Suprapubic skin (tissue), 4 donors: ENCODE measurements at regions not wholly inside any gene's neighbourhood (a gene's known extent, or its start where the extent isn't known, plus 50 kb on each side); places are given as distances from the start of the nearest gene placed in this dataset.

ENCODE experiments used
- DNase-seq, 2 donors: peaks; one replicate each; pipeline ENCODE4 v3.0.0-alpha.2; 2019; ENCODE audit warnings: low spot score in 2 of 2
- H3K27ac ChIP-seq: fragments of 200-600 bp; sonication (generic); one replicate; pipeline ENCODE4 v1.5.1; 2019
- H3K27me3 ChIP-seq: fragments of 200-600 bp; sonication (generic); one replicate; pipeline ENCODE4 v1.5.1; 2019
- H3K36me3 ChIP-seq: fragments of 200-600 bp; sonication (generic); one replicate; pipeline ENCODE4 v1.5.1; 2019
- H3K4me1 ChIP-seq: fragments of 200-600 bp; sonication (generic); one replicate; pipeline ENCODE4 v1.5.1; 2019
- H3K4me3 ChIP-seq: fragments of 200-600 bp; sonication (generic); one replicate; pipeline ENCODE4 v1.5.1; 2019; ENCODE audit warnings: mild to moderate bottlenecking
- H3K9me3 ChIP-seq: fragments of 200-600 bp; sonication (generic); one replicate; pipeline ENCODE4 v1.5.1; 2019
- EP300 ChIP-seq: sonication (generic); formaldehyde crosslinking; IDR thresholded peaks from one replicate; pipeline ENCODE4 v1.6.1; 2017; ENCODE audit warnings: antibody characterized with exemption
- POLR2A ChIP-seq, 2 donors: fragments of 450-650 bp; IDR thresholded peaks; one replicate each; pipeline ENCODE4 v1.6.1; 2017; ENCODE audit warnings: antibody characterized with exemption in 2 of 2, mild to moderate bottlenecking in 2 of 2, moderate library complexity in 2 of 2
- POLR2AphosphoS5 ChIP-seq, 3 donors: sonication (generic); formaldehyde crosslinking; IDR thresholded peaks; one replicate each; pipeline ENCODE4 v1.6.1; 2017; ENCODE audit warnings: antibody characterized with exemption in 3 of 3
- WGBS: methylation state at CpG from one replicate; pipeline ENCODE4 v1.1.5; 2018; 5-methylcytosine and 5-hydroxymethylcytosine counted together
- TF ChIP-seq, protein P1 (sequence below), 2 donors: fragments of 200-600 bp in 1 of 2; fragments of 450-650 bp in 1 of 2; sonication (generic) in 1 of 2; IDR thresholded peaks; one replicate each; pipeline ENCODE4 v1.5.1; 2016 to 2019; ENCODE audit warnings: antibody characterized with exemption in 2 of 2, mild to moderate bottlenecking in 1 of 2, moderate library complexity in 1 of 2

DNA sequence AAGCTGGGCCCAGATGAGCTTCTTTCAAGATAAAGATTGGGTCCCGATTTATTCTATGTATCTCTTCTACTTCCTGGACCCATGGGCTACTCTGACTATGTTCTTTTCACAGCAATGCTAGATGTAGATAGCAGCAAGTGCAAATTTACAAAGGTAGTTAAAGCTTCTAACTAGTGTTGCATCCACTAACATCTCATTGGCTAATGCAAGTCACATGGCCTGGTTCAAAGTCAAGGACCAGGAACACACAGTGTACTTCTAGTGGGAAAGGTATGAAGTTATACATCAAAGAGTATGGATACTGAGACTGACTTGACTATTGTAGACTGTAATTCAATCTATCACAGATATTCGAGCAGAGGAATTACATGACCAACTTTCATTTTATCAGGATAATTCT is 588.8 kb downstream of the PLA2G4A start:
- WGBS = 94% methylated on average over 2 of the region's 2 CpGs
- Histone ChIP-seq H3K4me1 (no peaks in the 10 kb centered on the region), H3K9me3 (no peaks in the 10 kb centered on the region), H3K4me3 (no peak overlapping the region), H3K36me3 (no peaks in the 10 kb centered on the region), H3K27me3 (no peaks in the 10 kb centered on the region), H3K27ac (no peak overlapping the region)
- no peak for TF ChIP-seq POLR2AphosphoS5 (IDR thresholded peaks at IDR 0.05)
- TF ChIP-seq, protein P1, sequence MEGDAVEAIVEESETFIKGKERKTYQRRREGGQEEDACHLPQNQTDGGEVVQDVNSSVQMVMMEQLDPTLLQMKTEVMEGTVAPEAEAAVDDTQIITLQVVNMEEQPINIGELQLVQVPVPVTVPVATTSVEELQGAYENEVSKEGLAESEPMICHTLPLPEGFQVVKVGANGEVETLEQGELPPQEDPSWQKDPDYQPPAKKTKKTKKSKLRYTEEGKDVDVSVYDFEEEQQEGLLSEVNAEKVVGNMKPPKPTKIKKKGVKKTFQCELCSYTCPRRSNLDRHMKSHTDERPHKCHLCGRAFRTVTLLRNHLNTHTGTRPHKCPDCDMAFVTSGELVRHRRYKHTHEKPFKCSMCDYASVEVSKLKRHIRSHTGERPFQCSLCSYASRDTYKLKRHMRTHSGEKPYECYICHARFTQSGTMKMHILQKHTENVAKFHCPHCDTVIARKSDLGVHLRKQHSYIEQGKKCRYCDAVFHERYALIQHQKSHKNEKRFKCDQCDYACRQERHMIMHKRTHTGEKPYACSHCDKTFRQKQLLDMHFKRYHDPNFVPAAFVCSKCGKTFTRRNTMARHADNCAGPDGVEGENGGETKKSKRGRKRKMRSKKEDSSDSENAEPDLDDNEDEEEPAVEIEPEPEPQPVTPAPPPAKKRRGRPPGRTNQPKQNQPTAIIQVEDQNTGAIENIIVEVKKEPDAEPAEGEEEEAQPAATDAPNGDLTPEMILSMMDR (IDR thresholded peaks at IDR 0.05) = no peak
- TF ChIP-seq POLR2A (IDR thresholded peaks at IDR 0.05) = no peak
- no peak for TF ChIP-seq EP300
- DNase-seq = no peak

DNA sequence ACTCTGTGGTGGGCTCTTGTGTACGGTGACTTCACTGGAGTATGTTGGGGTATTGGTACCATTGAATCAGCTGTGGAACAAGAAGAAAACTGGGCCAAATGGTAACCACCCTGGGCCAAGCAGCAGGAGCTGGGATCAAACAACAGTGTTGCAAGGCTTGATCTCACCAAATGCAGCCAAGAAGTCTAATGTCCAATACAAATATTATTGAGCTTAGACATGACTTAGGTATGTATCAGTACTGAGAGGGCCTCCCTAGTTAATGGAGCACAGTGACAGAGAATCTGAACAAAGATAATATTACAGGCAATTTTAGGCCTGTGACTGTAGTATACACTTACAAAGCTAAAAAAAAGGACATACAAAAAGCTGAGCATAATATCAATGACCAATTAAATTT is 604.8 kb downstream of the PLA2G4A start:
- H3K4me1 ChIP-seq = no peaks in the 10 kb centered on the region
- no peaks in the 10 kb centered on the region for H3K36me3 ChIP-seq
- no peak overlapping the region for H3K27ac ChIP-seq
- no peaks in the 10 kb centered on the region for H3K27me3 ChIP-seq
- H3K4me3 ChIP-seq = no peak overlapping the region
- H3K9me3 ChIP-seq = no peaks in the 10 kb centered on the region
- DNase-seq = no peak
- TF ChIP-seq EP300 = no peak
- no peak for TF ChIP-seq POLR2A (IDR thresholded peaks at IDR 0.05)
- TF ChIP-seq, protein P1 (IDR thresholded peaks at IDR 0.05) = no peak
- TF ChIP-seq POLR2AphosphoS5 (IDR thresholded peaks at IDR 0.05) = no peak
- WGBS = 100% methylated on average over 1 of the region's 1 CpG

DNA sequence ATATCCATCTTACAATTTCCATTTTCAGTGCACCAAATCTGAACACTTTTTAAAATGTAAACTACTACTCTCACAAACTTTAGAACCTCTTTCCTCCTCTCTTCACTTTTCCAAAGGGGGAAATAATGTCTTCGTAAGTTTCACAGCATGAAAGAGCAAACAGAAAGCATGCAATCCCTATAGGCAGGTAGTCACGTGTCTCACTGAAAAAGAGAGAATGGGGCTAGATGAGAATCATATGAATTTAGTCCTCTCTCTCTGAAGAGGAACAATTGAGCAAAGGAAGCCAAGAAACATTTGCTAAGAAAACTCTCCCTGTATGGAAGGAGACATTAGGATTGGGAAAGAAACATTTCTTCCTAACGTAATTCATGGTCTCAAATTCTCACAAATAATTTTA is 613.9 kb downstream of the PLA2G4A start:
- Histone ChIP-seq H3K4me1 (no peaks in the 10 kb centered on the region), H3K27me3 (no peaks in the 10 kb centered on the region), H3K27ac (no peak overlapping the region), H3K9me3 (no peaks in the 10 kb centered on the region), H3K4me3 (no peak overlapping the region), H3K36me3 (no peaks in the 10 kb centered on the region)
- TF ChIP-seq POLR2AphosphoS5 (IDR thresholded peaks at IDR 0.05) (no peak), POLR2A (IDR thresholded peaks at IDR 0.05) (no peak), EP300 (no peak)
- TF ChIP-seq, protein P1 (IDR thresholded peaks at IDR 0.05) = no peak
- no peak for DNase-seq
- 63% methylated on average over 3 of the region's 3 CpGs for whole genome bisulfite sequencing

DNA sequence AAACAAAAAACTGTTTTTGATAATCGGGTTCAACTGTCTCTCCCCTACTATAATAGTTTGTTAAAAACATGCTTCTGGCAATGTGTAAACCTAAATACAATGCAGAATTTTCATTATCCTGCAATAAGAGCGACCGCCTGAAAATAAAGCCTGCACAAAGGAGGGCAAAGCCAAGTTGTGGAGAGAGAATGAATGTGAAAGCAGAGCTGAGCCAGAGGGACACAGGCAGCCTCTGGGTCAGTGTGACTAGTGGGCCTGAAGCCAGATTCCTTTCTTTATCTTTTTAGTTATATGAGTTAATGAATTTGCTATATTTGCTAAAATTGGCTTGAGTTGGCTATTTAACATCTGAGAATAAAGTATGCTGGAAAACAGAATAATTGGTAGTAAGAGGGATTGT is 615.2 kb downstream of the PLA2G4A start:
- no peak for DNase-seq
- no peaks in the 10 kb centered on the region for H3K27me3 ChIP-seq
- H3K27ac ChIP-seq = no peak overlapping the region
- 69% methylated on average over 3 of the region's 3 CpGs for WGBS
- no peak for TF ChIP-seq POLR2AphosphoS5 (IDR thresholded peaks at IDR 0.05)
- TF ChIP-seq POLR2A (IDR thresholded peaks at IDR 0.05) = no peak
- TF ChIP-seq, protein P1 (IDR thresholded peaks at IDR 0.05) = no peak
- no peak for TF ChIP-seq EP300
- no peak overlapping the region for H3K4me3 ChIP-seq
- H3K9me3 ChIP-seq = no peaks in the 10 kb centered on the region
- no peaks in the 10 kb centered on the region for H3K4me1 ChIP-seq
- H3K36me3 ChIP-seq = no peaks in the 10 kb centered on the region

DNA sequence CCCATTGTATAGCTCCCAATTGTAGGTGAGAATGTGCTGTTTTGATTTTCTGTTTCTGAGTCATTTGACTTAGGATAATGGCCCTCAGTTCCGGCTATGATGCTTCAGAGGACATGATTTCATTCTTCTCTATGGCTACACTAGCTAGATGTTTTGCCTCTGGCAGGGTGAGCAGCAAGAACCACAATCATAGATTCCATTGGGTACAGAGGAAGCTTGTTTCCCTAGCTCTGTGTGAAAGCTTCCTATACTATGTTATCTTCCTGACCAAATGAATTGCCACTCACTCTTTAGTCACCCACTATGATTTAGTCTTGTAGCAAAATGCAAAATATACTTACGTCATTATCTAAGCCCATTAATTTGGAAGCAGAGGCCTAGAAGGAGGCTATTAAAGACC is 616.3 kb downstream of the PLA2G4A start:
- WGBS = 86% methylated on average over 2 of the region's 2 CpGs
- no peak overlapping the region for H3K4me3 ChIP-seq

More for the DNA sequence above, 616.3 kb downstream of the PLA2G4A start:
- Histone ChIP-seq H3K9me3 (no peaks in the 10 kb centered on the region), H3K36me3 (no peaks in the 10 kb centered on the region), H3K4me1 (no peaks in the 10 kb centered on the region), H3K27me3 (no peaks in the 10 kb centered on the region), H3K27ac (no peak overlapping the region)
- TF ChIP-seq EP300 (no peak), POLR2A (IDR thresholded peaks at IDR 0.05) (no peak), POLR2AphosphoS5 (IDR thresholded peaks at IDR 0.05) (no peak)
- TF ChIP-seq, protein P1 (IDR thresholded peaks at IDR 0.05) = no peak
- no peak for DNase-seq
